GM21786 (cell line): ENCODE measurements at regions not wholly inside any gene's neighbourhood (a gene's known extent, or its start where the extent isn't known, plus 50 kb on each side); places are given as distances from the start of the nearest gene placed in this dataset.
"Not testable (repeated sequence)": the region's sequence is repeated elsewhere in the genome, so short reads cannot be mapped to it uniquely, and the experiment has no call there.

Source experiments
- ATAC-seq: cut with Tn5 transposase; IDR thresholded peaks from one replicate; pipeline ENCODE4 v1.9.1; 2021; ENCODE audit not compliant: unreplicated experiment

DNA sequence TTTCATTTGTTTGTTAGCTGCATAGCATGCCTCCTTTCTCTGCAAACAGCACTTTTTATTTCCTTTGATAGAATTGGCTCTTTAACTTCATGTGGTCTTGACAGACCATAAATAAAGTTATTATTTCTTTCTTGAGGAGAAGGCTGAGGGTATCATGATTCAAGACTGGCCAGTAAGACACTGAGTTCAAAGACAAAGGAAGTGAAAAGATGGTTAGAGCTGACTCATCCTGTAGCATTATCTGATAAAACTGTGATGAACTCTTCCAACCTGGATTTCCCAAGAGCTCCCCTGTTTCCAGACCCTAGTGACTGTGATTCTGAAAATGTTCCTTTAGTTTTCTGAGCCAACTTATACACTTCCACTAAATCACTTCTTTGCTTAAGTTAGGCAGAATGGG lies 179.3 kb upstream of the FAT3 start:
- ATAC-seq = no peak

DNA sequence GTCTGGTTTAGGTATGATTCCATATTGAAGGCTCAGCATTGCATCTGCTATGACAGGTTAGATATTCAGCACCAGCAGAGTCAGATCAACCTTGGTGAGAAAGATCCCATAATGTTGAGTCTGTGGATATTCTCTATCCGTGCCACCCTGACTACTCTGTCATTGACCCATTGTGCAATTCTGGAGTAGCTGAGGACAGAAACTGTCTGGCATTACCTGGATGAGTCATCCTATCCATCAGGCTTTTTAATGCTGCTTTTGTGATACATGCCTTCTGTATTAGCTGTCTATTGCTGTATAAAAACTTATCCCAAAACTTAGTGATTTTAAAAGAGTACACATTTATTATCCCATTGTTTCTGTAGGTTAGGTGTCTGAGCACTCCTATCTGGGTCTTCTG lies 189.1 kb upstream of the FAT3 start:
- ATAC-seq = no peak

DNA sequence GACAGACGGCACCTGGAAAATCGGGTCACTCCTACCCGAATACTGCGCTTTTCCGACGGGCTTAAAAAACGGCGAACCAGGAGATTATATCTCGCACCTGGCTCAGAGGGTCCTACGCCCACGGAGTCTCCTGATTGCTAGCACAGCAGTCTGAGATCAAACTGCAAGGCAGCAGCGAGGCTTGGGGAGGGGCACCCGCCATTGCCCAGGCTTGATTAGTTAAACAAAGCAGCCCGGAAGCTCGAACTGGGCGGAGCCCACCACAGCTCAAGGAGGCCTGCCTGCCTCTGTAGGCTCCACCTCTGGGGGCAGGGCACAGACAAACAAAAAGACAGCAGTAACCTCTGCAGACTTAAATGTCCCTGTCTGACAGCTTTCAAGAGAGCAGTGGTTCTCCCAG lies 197.5 kb upstream of the FAT3 start:
- not testable (repeated sequence) for ATAC-seq

DNA sequence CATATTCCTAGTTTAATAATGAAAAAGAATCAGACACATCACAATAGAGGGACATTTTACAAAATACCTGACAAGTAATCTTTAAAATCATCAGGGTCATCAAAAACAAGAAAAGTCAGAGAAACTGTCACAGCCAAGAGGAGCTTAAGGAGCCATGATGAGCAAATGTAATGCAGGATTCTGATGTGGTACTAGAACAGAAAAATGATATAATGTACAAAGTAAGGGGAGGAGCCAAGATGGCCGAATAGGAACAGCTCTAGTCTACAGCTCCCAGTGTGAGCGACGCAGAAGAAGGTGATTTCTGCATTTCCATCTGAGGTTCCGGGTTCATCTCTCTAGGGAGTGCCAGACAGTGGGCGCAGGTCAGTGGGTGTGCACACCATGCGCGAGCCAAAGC lies 198.0 kb upstream of the FAT3 start:
- ATAC-seq = no peak

DNA sequence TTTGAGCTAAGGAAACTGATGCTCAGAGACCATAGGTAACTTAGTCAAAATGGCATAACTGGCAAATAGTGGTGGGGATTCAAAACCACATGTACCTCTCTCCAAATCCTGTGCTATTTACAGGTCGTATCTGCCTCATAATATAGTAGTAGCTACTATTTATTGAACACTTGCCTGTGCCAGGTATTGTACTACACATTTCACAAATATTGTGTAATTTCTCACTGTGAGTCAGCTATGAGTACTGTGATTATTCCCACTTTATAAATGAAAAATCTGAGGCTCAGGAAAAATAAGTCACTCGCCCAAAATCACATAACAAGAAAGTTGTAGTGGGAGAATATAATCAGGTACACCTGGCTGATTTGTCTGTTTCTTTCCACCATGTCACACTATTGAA lies 199.8 kb upstream of the FAT3 start:
- ATAC-seq = no peak

DNA sequence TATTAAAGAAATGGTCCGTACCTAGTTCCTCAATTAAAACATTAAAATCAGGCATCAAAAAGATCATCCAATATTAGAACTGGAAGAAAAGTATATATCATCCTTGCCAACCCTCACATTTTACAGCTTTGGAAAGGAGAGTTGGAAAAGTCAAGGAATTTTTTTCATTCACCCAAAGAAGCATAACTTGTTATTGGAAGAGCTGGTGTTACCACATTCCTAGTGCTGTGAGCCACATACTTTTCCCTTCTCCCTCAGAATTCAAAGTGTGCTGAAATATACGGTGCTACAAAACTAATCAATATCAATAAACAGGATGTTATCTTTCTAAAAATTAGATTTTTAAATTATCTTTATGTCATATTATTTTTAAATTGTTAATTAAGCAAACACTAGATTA lies 202.1 kb upstream of the FAT3 start:
- no peak for ATAC-seq

DNA sequence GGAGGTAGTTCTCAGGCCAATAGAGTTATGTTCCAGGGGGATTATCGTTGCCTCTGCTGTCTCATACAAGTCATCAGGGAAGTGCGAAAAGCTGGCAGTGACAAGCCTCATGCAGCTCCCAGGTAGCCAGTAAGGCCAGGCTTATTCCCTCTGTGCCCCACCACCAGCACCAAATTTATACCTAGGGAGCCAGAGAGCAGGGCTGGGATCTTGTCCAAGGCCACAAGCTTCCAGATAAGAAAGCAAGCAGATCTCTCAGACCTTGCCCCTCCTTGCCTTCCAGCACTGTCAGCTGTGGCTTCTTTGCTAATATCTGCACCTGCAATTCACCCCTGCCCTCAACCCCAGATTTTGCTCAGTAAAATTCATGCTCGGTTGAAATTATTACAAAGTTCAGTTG lies 206.3 kb upstream of the FAT3 start:
- ATAC-seq = no peak

DNA sequence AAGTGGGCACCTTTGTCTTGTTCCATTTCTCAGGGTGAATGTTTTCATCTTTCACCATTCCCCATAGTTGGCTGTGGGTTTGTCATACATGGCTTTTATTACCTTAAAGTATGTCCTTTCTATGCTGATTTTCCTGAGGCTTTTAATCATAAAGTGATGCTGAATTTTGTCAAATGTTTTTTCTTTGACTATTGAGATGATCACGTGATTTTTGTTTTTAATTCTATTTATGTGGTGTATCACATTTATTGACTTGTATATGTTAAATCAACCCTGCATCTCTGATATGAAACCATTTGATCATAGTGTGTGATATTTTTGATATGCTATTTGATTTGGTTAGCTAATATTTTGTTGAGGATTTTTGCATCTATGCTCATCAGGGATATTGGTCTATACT lies 216.4 kb upstream of the FAT3 start:
- no peak for ATAC-seq

DNA sequence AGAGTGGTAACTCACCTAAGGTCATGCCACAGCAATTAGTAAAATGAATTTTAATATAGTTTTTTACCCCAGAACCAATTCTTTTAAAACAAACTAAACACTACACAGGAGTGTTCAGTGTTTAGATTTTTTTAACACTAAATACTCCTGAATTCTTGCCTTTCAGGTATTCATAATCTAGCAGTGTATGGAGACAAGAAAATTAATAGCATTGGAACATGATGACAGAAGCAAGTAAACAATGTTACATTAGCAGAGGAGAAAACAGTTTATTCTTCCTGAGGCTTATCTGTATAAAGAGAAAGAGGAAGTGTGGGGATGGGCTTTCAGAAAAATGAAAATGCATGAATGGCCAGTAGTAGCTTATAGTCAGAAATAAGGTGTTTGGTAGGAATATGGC lies 222.1 kb upstream of the FAT3 start:
- no peak for ATAC-seq

DNA sequence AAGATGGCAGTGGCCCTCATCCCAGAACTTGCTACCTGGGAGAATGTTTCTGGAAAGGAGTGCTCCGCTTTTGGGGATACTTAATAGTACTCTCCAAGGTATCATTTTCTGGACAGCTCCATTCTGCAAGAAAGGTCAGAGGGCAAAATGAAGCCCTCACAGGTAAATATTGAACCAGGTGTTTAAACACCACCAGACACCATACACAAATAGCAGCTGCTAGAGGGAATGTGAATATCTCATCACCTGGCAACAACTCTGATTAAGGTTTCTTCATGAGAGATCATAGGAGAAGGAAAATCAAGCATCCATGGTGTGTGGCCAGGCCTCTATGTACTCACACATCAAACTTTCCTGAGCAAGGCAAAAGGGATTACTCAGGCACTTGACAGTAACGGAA lies 226.1 kb upstream of the FAT3 start:
- ATAC-seq = no peak

DNA sequence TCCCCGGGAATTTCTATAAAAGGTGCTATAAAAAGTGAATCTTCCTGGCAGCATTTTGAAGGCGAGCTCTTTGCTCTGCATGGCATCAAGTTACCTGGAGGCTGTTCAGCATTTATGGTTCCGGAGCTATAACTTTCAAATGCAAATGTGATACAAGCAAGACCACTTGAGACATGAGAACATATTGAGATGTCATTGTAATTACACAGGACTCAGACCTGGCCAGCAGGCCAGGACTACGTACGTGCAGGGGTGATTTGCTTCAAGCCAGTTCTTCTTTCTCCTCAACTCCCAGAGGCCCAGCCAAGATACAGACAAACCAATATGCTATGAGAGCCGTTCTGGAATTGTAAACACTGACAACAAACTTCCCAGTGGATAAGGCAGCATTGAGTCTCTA lies 227.4 kb upstream of the FAT3 start:
- ATAC-seq = no peak

DNA sequence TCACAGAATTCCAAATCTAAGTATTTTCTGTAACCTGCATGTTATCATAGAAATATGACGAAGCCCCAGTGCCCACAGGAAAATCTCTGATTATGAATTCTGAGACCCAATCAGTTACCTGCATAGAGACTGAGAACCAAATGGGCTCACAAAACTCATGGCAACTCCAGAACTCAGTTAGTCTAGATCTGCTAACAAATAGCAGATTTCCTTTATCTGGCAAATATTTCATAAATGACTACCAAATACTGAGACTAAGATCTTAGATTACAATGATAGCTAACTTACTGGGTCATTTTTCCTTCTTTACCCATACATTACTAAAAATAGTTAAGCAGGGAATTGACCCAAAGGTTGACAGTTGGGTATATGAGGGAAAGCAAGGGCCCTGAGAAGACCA lies 228.1 kb upstream of the FAT3 start:
- ATAC-seq = no peak

DNA sequence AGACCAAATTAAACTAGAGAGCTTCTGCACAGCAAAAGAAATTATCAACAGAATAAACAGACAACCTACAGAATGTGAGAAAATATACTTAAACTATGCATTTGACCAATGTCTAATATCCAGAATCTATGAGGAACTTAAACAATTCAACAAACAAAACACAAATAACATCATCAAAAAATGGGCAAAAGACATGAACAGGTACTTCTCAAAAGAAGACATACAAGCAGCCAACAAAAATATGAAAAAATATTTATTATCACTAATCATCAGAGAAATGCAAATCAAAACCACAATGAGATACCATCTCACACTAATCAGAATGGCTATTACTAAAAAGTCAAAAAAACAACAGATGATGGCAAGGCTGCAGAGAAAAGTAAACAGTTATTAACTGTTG lies 236.2 kb upstream of the FAT3 start:
- not testable (repeated sequence) for ATAC-seq

DNA sequence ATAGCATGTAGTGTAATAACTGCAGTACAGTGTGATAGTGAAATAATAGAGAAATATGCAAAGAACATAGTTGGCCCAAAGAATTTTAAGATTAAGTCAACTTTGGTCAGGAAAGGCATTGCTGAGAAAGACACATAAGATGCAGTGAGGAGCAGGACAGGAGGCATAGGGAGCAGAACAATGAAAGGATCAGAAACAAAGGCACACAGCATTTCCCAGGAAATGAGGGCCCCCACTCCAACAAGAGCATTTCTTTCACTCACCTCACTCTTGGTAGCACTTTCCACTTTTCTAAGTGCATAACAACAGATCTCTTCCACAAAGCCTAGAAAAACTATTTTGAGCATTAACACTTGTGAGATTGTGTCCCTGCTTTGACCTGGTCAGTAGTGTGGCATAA lies 238.4 kb upstream of the FAT3 start:
- ATAC-seq = no peak

DNA sequence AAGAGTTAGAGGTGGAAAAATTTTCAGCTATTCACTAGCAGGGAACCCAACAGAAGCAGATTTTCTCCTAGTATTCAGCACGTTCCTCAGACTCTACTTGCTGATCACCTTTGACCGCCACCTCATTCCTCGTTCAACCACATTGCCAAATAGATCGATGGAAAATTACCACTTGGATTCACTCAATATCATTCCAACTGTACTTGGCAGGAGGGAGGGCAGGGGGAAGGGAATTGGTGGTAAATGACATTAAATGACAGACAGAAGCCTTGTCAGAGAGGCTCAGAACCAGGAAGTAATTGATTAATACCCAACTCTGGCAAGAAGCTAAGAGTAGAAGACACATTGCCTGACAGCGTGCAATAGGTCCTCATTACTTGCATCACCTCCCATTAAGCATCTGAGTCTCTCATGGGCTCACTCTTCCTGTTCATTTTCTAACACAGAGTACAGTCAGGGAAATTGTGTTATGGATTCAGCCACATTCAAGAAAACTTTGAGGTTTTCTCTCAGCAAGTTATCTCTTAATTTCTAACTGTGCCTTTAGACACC lies 240.5 kb upstream of the FAT3 start:
- ATAC-seq = no peak

DNA sequence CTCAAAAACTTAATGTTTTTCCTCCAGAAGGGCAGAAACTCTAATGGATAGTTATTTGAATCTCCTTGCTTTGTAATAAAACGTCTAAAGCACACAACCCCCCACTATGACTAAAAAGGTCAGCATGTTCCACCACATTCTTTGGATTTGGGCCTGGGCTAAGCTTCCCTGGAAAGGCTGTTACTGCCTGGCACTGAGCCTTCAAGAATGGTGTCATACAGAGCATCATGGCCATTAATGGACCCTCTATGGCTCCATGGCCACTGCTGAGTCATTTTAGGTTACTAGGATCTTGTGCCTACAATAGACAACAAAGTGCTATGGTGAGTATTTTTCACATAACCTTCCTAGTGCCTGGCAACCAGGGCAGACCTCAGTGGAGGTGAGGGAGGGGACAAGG lies 242.6 kb upstream of the FAT3 start:
- ATAC-seq = no peak

DNA sequence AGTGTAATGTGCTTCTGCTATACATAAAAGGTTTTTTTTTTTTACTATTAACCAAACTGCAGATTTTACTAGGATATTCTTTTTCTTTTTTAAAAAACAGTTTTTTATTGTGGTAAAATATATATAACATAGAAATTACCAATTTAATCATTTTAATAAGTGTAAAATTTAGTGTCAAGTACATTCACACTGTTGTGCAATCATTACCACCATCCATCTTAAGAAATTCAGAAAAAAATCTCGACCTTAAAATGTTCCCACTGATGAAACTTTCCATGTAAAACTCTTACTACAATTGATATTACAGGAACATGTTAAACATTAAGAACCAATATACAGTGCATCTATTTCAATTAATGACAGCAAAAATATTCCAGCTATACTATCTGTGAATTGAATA lies 244.8 kb upstream of the FAT3 start:
- no peak for ATAC-seq

DNA sequence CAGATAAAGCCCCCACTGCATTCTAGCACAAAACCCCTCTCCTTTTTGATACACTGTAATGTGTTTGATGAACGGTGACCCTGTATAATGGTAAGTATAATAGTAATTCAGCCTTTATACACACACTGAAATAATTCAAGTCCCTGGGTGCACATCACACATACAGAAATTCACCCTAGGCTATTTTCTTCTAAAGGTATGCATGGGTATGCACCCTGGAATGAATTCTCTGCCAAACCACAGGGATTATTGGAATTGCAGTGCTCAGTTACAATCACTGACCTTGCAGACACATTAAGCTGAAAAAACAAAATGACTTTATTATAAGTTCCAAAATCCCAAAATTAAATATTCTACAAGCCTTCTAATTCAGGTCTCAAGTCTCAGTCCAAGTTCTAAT lies 245.9 kb upstream of the FAT3 start:
- ATAC-seq = no peak

DNA sequence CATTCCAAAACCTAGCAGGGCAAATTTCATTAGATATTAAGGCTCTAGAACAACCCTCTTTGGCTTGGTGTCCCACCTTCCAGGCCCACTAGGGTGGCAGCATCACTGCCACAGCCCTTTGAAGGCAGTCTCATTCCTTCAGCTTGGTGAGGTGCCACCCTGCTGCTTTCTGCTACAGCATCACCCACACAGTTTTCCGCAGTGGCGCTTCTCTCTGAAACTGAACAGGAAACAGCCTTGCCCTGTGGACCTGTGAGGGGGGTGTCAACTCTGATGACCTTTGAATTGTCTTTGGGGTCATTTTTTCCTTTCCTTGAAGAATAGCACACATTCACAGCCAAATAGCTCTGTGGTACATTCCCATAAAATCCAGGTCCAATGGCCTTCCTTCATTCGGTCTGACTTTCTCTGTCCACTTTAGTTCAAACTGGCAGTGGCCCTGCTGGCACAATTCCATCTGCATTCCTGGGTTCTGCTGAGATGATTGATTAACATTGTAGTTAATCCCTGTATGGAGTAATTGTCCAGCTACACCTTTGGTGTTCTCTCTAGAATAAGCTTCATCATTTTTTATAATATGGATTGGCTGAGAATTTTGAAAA lies 251.9 kb upstream of the FAT3 start:
- ATAC-seq = no peak

DNA sequence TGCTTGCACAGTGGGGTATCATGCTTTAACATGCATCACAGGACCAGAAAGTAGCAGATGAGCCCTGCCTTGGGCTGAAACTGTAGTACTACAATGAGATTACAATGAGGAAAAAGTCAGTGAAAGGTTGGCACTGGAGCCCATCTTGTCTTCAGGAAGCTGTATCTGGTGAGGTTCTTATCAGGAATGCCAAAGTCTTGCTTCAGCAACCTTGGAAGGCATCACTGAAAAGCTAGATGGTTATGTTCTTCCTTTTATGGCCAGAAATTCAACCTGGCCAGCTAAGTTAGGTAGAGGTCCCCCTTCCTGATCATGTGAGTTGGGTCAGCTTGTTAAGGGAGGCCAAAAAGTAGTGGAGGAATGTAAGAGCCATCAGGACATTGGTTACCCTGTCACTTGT lies 254.0 kb upstream of the FAT3 start:
- no peak for ATAC-seq

DNA sequence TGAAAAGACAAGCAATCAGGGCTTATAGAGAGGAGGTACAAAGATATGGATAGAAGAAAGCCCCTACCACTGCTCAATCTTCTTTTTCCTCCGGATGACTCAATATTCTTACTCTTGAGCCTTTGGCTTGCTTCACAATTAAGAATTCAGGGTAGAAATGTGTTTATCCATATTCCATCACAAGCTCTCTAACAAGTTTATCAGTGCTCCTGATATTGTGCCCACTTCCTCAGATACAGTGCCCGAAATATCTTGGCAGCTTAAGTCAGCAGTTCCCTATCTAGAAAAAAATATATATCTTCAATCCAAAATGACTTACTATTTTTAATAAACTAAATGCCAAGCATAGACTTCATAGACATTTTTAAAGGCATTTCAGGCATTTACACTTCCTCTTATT lies 255.1 kb upstream of the FAT3 start:
- ATAC-seq = no peak

DNA sequence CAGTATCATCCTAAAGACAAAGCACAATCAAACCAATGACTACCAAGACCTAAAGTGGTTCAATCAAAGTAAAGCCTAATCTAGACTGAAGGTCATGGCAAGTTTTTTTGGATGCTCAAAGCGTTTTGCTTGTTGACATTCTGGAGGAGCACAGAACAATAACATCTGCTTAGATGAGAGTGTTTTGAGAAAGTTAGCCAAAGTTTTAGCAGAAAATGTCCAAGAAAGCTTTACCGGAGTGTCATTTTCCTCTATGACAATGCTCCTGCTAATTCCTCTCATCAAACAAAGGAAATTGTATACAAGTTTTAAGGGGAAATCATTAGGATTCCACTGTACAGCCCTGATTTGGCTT lies 256.9 kb upstream of the FAT3 start:
- ATAC-seq = no peak

DNA sequence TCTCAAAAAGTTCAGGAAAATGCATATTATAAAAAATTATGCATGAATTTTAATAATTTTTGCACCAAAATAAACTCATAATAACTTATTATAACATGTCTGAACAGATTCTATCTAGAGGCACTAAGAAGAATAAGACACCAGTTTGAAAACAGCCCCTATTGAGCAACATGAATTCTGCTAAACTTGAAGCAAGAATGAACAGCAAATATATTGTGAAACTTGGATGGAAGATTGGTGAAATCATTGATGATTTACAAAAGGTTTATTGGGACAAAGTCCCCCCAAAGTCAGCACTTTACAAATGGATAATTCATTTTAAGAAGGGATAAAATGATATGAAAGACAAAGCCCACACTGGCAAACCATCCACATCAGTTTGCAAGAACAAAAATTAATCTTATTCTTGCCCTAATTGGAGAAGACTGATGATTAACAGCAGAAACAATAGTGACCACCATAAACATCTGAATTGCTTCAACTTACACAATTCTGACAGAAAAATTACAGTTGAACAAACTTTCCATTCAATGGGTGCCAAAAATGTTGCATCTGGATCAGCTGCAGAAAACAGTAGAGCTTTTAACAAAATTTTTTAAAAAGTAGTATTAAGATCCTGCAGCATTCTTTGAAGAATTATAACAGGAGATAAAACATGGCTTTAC lies 257.5 kb upstream of the FAT3 start:
- ATAC-seq = no peak
